Ishikawa (cell line): ENCODE measurements at regions not wholly inside any gene's neighbourhood (a gene's known extent, or its start where the extent isn't known, plus 50 kb on each side); places are given as distances from the start of the nearest gene placed in this dataset.

Experiments used
- CEBPB ChIP-seq: IDR thresholded peaks from 2 replicates; pipeline ENCODE4 v1.6.1; 2012
- CREB1 ChIP-seq: IDR thresholded peaks from 2 replicates; pipeline ENCODE4 v1.6.1; 2012; ENCODE audit warnings: low read depth
- EGR1 ChIP-seq: IDR thresholded peaks from 2 replicates; pipeline ENCODE4 v1.6.1; 2012
- EP300 ChIP-seq: IDR thresholded peaks from 2 replicates; pipeline ENCODE4 v1.6.1; 2012; ENCODE audit warnings: borderline replicate concordance
- FOXM1 ChIP-seq: IDR thresholded peaks from 2 replicates; pipeline ENCODE4 v1.6.1; 2012; ENCODE audit warnings: low read depth, borderline replicate concordance
- RAD21 ChIP-seq: IDR thresholded peaks from 2 replicates; pipeline ENCODE4 v1.6.1; 2012; ENCODE audit warnings: low read depth
- TAF1 ChIP-seq: IDR thresholded peaks from 2 replicates; pipeline ENCODE4 v1.6.1; 2012; ENCODE audit warnings: low read depth, mild to moderate bottlenecking
- TCF12 ChIP-seq: IDR thresholded peaks from 2 replicates; pipeline ENCODE4 v1.6.1; 2012; ENCODE audit warnings: low read depth
- YY1 ChIP-seq: IDR thresholded peaks from 2 replicates; pipeline ENCODE4 v1.6.1; 2012; ENCODE audit warnings: low read depth
- ZBTB7A ChIP-seq: IDR thresholded peaks from 2 replicates; pipeline ENCODE4 v1.6.1; 2012; ENCODE audit warnings: low read depth
- TF ChIP-seq, protein P1 (sequence below): IDR thresholded peaks from 2 replicates; pipeline ENCODE4 v1.6.1; 2012; ENCODE audit warnings: low read depth, mild to moderate bottlenecking
- TF ChIP-seq, protein P2 (sequence below): IDR thresholded peaks from 2 replicates; pipeline ENCODE4 v1.6.1; 2012
- TF ChIP-seq, protein P3 (sequence below): IDR thresholded peaks from 2 replicates; pipeline ENCODE4 v1.6.1; 2012

DNA sequence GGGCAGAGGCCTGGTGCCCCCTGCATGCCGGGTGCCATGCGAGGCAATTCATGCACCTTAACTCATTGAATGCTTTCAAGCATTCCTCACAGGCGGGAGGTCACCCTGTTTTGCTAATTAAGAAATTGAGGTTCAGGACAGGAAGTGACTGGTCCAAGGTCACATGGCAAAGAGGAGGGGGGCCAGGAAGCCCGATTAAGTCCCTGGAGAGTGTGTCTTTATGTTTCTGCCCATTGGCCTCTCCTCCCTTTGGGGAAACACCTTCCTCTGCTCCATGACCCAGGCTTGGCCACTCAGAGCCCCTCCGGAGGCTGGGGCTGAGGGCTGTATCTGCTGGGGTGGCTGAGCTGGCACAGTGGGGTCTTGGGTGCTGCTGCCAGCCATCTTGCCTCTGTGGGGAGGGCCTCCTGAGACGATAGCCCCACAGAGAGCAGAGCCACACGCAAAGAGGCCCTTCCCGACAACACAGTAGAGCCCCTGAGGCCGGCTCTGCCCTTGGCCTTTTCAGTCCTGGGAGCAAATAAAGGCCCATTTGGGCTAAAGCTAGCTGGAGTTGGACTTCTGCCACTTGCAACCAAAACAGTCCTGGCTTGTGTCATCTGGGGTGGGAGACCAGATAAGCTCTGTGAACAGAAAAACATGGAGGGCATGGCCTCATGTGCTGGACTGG is 90.8 kb upstream of the NEURL1B start:
- no peak for TF ChIP-seq RAD21
- TF ChIP-seq, protein P1, sequence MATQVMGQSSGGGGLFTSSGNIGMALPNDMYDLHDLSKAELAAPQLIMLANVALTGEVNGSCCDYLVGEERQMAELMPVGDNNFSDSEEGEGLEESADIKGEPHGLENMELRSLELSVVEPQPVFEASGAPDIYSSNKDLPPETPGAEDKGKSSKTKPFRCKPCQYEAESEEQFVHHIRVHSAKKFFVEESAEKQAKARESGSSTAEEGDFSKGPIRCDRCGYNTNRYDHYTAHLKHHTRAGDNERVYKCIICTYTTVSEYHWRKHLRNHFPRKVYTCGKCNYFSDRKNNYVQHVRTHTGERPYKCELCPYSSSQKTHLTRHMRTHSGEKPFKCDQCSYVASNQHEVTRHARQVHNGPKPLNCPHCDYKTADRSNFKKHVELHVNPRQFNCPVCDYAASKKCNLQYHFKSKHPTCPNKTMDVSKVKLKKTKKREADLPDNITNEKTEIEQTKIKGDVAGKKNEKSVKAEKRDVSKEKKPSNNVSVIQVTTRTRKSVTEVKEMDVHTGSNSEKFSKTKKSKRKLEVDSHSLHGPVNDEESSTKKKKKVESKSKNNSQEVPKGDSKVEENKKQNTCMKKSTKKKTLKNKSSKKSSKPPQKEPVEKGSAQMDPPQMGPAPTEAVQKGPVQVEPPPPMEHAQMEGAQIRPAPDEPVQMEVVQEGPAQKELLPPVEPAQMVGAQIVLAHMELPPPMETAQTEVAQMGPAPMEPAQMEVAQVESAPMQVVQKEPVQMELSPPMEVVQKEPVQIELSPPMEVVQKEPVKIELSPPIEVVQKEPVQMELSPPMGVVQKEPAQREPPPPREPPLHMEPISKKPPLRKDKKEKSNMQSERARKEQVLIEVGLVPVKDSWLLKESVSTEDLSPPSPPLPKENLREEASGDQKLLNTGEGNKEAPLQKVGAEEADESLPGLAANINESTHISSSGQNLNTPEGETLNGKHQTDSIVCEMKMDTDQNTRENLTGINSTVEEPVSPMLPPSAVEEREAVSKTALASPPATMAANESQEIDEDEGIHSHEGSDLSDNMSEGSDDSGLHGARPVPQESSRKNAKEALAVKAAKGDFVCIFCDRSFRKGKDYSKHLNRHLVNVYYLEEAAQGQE = no peak
- no peak for TF ChIP-seq ZBTB7A
- TF ChIP-seq CEBPB = no peak
- no peak for TF ChIP-seq FOXM1
- no peak for TF ChIP-seq CREB1
- TF ChIP-seq TAF1 = no peak
- TF ChIP-seq, protein P2, sequence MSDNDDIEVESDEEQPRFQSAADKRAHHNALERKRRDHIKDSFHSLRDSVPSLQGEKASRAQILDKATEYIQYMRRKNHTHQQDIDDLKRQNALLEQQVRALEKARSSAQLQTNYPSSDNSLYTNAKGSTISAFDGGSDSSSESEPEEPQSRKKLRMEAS = no peak
- TF ChIP-seq, protein P3, sequence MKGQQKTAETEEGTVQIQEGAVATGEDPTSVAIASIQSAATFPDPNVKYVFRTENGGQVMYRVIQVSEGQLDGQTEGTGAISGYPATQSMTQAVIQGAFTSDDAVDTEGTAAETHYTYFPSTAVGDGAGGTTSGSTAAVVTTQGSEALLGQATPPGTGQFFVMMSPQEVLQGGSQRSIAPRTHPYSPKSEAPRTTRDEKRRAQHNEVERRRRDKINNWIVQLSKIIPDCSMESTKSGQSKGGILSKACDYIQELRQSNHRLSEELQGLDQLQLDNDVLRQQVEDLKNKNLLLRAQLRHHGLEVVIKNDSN = no peak
- TF ChIP-seq EP300 = no peak
- TF ChIP-seq EGR1 = no peak
- no peak for TF ChIP-seq YY1
- TF ChIP-seq TCF12 = no peak
